Progenitor cell of endocrine pancreas (in vitro differentiated cells): ENCODE measurements at regions not wholly inside any gene's neighbourhood (a gene's known extent, or its start where the extent isn't known, plus 50 kb on each side); places are given as distances from the start of the nearest gene placed in this dataset.

ENCODE experiments used
- DNase-seq: peaks from one replicate; pipeline ENCODE4 v3.0.0; 2021; ENCODE audit warnings: low spot score; ENCODE audit not compliant: unreplicated experiment
- H3K27ac Mint-ChIP-seq: 2 replicates; pipeline ENCODE4 v1.8.0; 2021; ENCODE audit warnings: mild to moderate bottlenecking, moderate library complexity, mixed read lengths
- H3K27me3 Mint-ChIP-seq: 2 replicates; pipeline ENCODE4 v1.8.0; 2021; ENCODE audit warnings: mixed read lengths
- H3K36me3 Mint-ChIP-seq: 2 replicates; pipeline ENCODE4 v1.8.0; 2022; ENCODE audit warnings: mixed read lengths; ENCODE audit not compliant: insufficient read depth
- H3K4me1 Mint-ChIP-seq: 2 replicates; pipeline ENCODE4 v1.8.0; 2021; ENCODE audit warnings: low read depth, mixed read lengths
- H3K4me3 Mint-ChIP-seq: 2 replicates; pipeline ENCODE4 v1.8.0; 2021; ENCODE audit warnings: low read depth, mild to moderate bottlenecking, moderate library complexity, mixed read lengths
- H3K9me3 Mint-ChIP-seq: 2 replicates; pipeline ENCODE4 v1.8.0; 2021; ENCODE audit warnings: low read depth, mixed read lengths
- TF ChIP-seq, protein P1 (sequence below): fragments of 200-600 bp; sonication (generic); IDR thresholded peaks from one replicate; pipeline ENCODE4 v1.5.0; 2021; ENCODE audit warnings: antibody characterized with exemption, mild to moderate bottlenecking; ENCODE audit not compliant: unreplicated experiment

DNA sequence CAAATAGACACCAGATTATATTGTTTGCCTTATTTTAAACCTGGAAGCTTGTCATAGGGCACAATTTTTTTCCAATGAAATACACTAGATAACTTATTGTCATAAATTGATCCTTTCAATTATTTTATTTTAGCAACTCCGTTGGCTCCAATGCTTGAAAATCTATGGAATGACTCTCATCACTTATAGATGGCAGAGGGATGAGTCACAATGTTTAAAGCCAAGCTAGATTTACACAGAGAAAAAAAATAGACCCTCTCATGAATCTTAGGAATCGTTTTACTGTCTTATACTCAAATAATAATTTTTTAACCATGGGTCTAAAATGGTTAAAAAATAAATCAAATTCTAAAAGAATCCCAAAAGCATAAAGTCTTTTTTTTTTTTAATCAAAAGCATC, 1276.6 kb upstream of the FLRT2 start:
- no peaks in the 10 kb centered on the region for H3K36me3 Mint-ChIP-seq
- DNase-seq, result no peak
- H3K27ac Mint-ChIP-seq, result no peak overlapping the region
- H3K9me3 Mint-ChIP-seq, result no peaks in the 10 kb centered on the region
- TF ChIP-seq, protein P1, sequence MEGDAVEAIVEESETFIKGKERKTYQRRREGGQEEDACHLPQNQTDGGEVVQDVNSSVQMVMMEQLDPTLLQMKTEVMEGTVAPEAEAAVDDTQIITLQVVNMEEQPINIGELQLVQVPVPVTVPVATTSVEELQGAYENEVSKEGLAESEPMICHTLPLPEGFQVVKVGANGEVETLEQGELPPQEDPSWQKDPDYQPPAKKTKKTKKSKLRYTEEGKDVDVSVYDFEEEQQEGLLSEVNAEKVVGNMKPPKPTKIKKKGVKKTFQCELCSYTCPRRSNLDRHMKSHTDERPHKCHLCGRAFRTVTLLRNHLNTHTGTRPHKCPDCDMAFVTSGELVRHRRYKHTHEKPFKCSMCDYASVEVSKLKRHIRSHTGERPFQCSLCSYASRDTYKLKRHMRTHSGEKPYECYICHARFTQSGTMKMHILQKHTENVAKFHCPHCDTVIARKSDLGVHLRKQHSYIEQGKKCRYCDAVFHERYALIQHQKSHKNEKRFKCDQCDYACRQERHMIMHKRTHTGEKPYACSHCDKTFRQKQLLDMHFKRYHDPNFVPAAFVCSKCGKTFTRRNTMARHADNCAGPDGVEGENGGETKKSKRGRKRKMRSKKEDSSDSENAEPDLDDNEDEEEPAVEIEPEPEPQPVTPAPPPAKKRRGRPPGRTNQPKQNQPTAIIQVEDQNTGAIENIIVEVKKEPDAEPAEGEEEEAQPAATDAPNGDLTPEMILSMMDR, result no peak
- H3K4me1 Mint-ChIP-seq, result peaks cover 17% of the 10 kb centered on the region
- H3K4me3 Mint-ChIP-seq, result no peak overlapping the region
- no peaks in the 10 kb centered on the region for H3K27me3 Mint-ChIP-seq

GRCh38 chr14:84254290-84254689, 1275.7 kb upstream of the FLRT2 start:
- Mint-ChIP-seq H3K9me3 (peaks cover 3% of the 10 kb centered on the region), H3K27me3 (no peaks in the 10 kb centered on the region), H3K4me3 (no peak overlapping the region), H3K27ac (no peak overlapping the region), H3K4me1 (peaks cover 17% of the 10 kb centered on the region), H3K36me3 (no peaks in the 10 kb centered on the region)
- TF ChIP-seq, protein P1, result no peak
- DNase-seq, result no peak

GRCh38 chr14:84262932-84263331, 1267.0 kb upstream of the FLRT2 start:
- no peak for DNase-seq
- Mint-ChIP-seq H3K27ac (no peak overlapping the region), H3K36me3 (no peaks in the 10 kb centered on the region), H3K27me3 (no peaks in the 10 kb centered on the region), H3K9me3 (peaks cover 12% of the 10 kb centered on the region), H3K4me3 (no peak overlapping the region), H3K4me1 (no peaks in the 10 kb centered on the region)
- TF ChIP-seq, protein P1, result no peak

- H3K4me1 Mint-ChIP-seq, result no peaks in the 10 kb centered on the region
- TF ChIP-seq, protein P1, result no peak
- no peaks in the 10 kb centered on the region for H3K27me3 Mint-ChIP-seq
- no peaks in the 10 kb centered on the region for H3K36me3 Mint-ChIP-seq
- H3K4me3 Mint-ChIP-seq, result no peak overlapping the region
- no peak for DNase-seq
- no peaks in the 10 kb centered on the region for H3K9me3 Mint-ChIP-seq
- H3K27ac Mint-ChIP-seq, result no peak overlapping the region
Measured at GRCh38 chr14:84272290-84272721, 1257.6 kb upstream of the FLRT2 start.

DNA sequence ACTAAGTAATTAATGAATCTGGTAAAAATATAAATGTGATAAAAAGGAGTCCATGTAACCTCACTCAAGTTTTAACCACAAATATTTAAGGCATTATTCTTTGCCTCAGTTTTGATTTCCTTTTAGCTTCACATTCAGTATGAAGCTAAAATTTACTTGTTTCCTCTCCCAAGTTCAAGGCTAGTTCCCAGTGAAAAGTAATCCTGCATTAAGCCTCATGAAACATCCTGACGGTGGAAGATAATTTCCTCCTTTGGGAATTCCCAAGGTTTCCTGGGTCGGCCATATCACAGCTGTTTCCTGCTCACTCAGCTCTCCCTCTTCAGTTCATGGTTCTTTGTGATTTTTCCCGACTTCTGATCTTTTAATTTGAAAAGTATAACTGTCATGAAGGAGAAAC, 1256.8 kb upstream of the FLRT2 start:
- no peaks in the 10 kb centered on the region for H3K9me3 Mint-ChIP-seq
- H3K36me3 Mint-ChIP-seq, result no peaks in the 10 kb centered on the region
- TF ChIP-seq, protein P1, result no peak
- H3K4me1 Mint-ChIP-seq, result no peaks in the 10 kb centered on the region
- no peak for DNase-seq
- H3K27ac Mint-ChIP-seq, result no peak overlapping the region
- H3K4me3 Mint-ChIP-seq, result no peak overlapping the region
- H3K27me3 Mint-ChIP-seq, result no peaks in the 10 kb centered on the region
